C4-2B (cell line): ENCODE measurements at regions not wholly inside any gene's neighbourhood (a gene's known extent, or its start where the extent isn't known, plus 50 kb on each side); places are given as distances from the start of the nearest gene placed in this dataset.

Experiments
- ZFX ChIP-seq: fragments of 450-650 bp; IDR thresholded peaks from 2 replicates; pipeline ENCODE4 v1.6.1; 2017
- TF ChIP-seq, protein P1 (sequence below): fragments of 450-650 bp; conservative IDR thresholded peaks from 2 replicates; pipeline ENCODE4 v1.5.1; 2017; ENCODE audit warnings: mild to moderate bottlenecking

DNA sequence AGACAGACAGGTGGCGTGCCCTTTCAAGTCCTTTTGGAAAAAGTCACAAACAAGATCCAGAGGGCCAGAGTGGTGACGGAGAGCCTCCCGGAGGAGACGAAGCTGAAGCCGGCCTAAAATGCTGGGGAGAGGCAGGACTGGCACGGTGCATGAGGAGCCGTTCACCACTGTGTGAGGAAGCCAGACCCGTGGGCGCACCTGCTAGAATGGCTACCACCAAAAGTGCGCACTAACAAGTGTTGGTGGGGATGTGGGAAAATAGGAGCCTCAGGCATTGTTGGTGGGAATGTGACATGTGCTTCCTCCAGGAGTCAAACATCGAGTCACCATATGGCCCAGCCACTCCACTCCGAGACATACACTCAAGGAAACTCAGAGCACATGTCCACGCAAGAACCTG is 67.4 kb upstream of the HELT start:
- TF ChIP-seq, protein P1, sequence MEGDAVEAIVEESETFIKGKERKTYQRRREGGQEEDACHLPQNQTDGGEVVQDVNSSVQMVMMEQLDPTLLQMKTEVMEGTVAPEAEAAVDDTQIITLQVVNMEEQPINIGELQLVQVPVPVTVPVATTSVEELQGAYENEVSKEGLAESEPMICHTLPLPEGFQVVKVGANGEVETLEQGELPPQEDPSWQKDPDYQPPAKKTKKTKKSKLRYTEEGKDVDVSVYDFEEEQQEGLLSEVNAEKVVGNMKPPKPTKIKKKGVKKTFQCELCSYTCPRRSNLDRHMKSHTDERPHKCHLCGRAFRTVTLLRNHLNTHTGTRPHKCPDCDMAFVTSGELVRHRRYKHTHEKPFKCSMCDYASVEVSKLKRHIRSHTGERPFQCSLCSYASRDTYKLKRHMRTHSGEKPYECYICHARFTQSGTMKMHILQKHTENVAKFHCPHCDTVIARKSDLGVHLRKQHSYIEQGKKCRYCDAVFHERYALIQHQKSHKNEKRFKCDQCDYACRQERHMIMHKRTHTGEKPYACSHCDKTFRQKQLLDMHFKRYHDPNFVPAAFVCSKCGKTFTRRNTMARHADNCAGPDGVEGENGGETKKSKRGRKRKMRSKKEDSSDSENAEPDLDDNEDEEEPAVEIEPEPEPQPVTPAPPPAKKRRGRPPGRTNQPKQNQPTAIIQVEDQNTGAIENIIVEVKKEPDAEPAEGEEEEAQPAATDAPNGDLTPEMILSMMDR = no peak
- TF ChIP-seq ZFX = no peak
